ENCODE measurements at regions not wholly inside any gene's neighbourhood (a gene's known extent, or its start where the extent isn't known, plus 50 kb on each side); places are given as distances from the start of the nearest gene placed in this dataset.

DNA sequence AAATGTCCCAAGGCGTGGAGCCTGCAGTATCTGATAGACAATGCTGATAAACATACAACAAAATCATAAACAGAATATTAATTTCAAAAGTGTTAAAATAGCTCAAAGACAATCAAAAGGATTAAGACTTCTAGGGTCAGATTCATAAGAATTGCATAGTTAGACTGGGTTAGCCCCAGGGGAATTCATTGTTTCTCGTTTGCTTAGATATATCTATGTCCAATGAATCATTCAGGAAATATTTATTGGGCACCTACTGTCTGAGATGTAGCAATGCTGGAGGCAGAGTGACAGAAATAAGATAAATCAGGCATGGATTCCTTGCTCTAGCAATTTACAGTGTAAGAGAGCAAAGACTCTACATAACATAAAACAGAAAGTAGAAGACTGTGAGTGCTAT, 124.4 kb upstream of the PRL start:
- TF ChIP-seq, protein P1, sequence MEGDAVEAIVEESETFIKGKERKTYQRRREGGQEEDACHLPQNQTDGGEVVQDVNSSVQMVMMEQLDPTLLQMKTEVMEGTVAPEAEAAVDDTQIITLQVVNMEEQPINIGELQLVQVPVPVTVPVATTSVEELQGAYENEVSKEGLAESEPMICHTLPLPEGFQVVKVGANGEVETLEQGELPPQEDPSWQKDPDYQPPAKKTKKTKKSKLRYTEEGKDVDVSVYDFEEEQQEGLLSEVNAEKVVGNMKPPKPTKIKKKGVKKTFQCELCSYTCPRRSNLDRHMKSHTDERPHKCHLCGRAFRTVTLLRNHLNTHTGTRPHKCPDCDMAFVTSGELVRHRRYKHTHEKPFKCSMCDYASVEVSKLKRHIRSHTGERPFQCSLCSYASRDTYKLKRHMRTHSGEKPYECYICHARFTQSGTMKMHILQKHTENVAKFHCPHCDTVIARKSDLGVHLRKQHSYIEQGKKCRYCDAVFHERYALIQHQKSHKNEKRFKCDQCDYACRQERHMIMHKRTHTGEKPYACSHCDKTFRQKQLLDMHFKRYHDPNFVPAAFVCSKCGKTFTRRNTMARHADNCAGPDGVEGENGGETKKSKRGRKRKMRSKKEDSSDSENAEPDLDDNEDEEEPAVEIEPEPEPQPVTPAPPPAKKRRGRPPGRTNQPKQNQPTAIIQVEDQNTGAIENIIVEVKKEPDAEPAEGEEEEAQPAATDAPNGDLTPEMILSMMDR (IDR thresholded peaks at IDR 0.05): no peak
- no peak for TF ChIP-seq ZFX (IDR thresholded peaks at IDR 0.05; ENCODE audit: borderline replicate concordance)
